GM23338 (cell line): ENCODE measurements at regions not wholly inside any gene's neighbourhood (a gene's known extent, or its start where the extent isn't known, plus 50 kb on each side); places are given as distances from the start of the nearest gene placed in this dataset.

Source experiments
- CREB1 ChIP-seq: fragments of 250-450 bp; sonication (Bioruptor Pico); IDR thresholded peaks from 2 replicates; pipeline ENCODE4 v1.5.0; 2020; ENCODE audit warnings: low read depth, mild to moderate bottlenecking, moderate library complexity
- EZH2 ChIP-seq: fragments of 200-600 bp; sonication (generic); IDR thresholded peaks from one replicate; pipeline ENCODE4 v1.8.0; 2017; ENCODE audit warnings: antibody characterized with exemption, mild to moderate bottlenecking, low read depth; ENCODE audit not compliant: unreplicated experiment
- EZH2phosphoT487 ChIP-seq: fragments of 200-600 bp; sonication (generic); IDR thresholded peaks from one replicate; pipeline ENCODE4 v1.8.1; 2018; ENCODE audit warnings: antibody characterized with exemption; ENCODE audit not compliant: unreplicated experiment
- JUNB ChIP-seq: IDR thresholded peaks from one replicate; pipeline ENCODE4 v1.6.1; 2016; ENCODE audit warnings: antibody characterized with exemption; ENCODE audit not compliant: unreplicated experiment
- POLR2AphosphoS5 ChIP-seq: IDR thresholded peaks from 2 replicates; pipeline ENCODE4 v1.6.1; 2016; ENCODE audit warnings: antibody characterized with exemption, low read depth
- TF ChIP-seq, protein P1 (sequence below), 2 experiments: fragments of 200-600 bp in 1 of 2; sonication (generic) in 1 of 2; conservative IDR thresholded peaks; 2 replicates each; pipeline versions ENCODE4 v1.5.1 to v1.6.1; 2016 to 2017; ENCODE audit warnings: antibody characterized with exemption in 2 of 2, low read depth in 2 of 2, mild to moderate bottlenecking in 2 of 2, moderate library complexity in 1 of 2

DNA sequence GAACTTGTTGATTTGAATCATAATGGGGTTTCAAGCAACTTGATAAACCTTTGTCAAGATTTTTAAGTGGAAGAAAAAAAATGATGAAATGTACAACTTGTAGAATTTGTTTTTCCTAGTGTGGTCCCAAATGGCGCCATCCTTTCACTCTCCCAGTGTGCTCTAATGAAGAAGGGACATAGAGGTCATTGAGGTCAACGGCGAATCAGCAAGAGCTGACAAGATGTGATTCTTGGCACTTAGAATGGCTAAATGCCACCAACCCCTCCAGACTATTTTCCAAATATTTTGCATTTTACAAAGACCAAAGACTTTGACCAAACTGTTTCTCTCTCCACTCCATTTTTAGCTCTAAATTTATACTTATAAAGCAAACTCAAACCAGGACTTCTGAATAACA lies 320.2 kb upstream of the MME start:
- TF ChIP-seq POLR2AphosphoS5 (no peak), EZH2phosphoT487 (no peak), EZH2 (no peak), CREB1 (CRISPR knock-in tag) (no peak), JUNB (no peak)
- TF ChIP-seq, protein P1, sequence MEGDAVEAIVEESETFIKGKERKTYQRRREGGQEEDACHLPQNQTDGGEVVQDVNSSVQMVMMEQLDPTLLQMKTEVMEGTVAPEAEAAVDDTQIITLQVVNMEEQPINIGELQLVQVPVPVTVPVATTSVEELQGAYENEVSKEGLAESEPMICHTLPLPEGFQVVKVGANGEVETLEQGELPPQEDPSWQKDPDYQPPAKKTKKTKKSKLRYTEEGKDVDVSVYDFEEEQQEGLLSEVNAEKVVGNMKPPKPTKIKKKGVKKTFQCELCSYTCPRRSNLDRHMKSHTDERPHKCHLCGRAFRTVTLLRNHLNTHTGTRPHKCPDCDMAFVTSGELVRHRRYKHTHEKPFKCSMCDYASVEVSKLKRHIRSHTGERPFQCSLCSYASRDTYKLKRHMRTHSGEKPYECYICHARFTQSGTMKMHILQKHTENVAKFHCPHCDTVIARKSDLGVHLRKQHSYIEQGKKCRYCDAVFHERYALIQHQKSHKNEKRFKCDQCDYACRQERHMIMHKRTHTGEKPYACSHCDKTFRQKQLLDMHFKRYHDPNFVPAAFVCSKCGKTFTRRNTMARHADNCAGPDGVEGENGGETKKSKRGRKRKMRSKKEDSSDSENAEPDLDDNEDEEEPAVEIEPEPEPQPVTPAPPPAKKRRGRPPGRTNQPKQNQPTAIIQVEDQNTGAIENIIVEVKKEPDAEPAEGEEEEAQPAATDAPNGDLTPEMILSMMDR (conservative IDR thresholded peaks at IDR 0.05; ENCODE audit: low read depth in 2 of 2), result no peak
